ENCODE measurements at regions not wholly inside any gene's neighbourhood (a gene's known extent, or its start where the extent isn't known, plus 50 kb on each side); places are given as distances from the start of the nearest gene placed in this dataset.
"Not testable (repeated sequence)": the region's sequence is repeated elsewhere in the genome, so short reads cannot be mapped to it uniquely, and the experiment has no call there.

- 97% methylated on average over 4 of the region's 4 CpGs for WGBS
- Histone ChIP-seq H3K4me1 (ENCODE audit: control insufficient read depth in 2 of 2, insufficient read depth in 2 of 2, low read length in 2 of 2) (no peaks in the 10 kb centered on the region), H3K9me3 (ENCODE audit: control insufficient read depth in 2 of 2, insufficient read depth in 1 of 2, low read length in 1 of 2) (no peaks in the 10 kb centered on the region), H3K27ac (ENCODE audit: low read depth in 1 of 2, low read length in 1 of 2) (no peak overlapping the region), H3K4me3 (ENCODE audit: low read length in 2 of 2) (no peak overlapping the region), H3K36me3 (ENCODE audit: control insufficient read depth in 2 of 2, insufficient read depth in 2 of 2, low read length in 1 of 2) (no peaks in the 10 kb centered on the region), H3K27me3 (ENCODE audit: control insufficient read depth in 2 of 2, insufficient read depth in 1 of 2, low read length in 1 of 2) (no peaks in the 10 kb centered on the region)
- DNase-seq (ENCODE audit: low read depth in 6 of 9, low spot score in 9 of 9) = no peak
These were observed 51.9 kb upstream of the SPDL1 start for GRCh38 chr5:169531631-169532030.

DNA sequence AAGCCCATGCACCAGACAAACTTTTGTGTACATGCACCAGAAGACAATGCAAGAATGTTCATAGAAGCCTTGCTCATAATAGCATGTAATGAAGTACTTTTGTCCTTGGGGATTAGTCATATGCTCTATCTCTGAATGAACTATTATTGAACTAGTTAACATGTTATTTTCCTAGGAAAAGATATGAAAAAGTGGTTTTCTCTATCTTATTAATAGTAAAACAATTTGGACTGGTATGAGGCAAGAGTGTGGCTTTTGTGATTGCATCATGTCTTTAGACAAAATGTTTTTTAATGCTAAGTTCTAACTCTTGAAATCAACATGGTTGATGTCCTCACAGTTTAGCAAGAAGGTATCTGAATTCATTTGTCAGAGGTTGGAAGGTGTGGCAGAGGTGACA lies 55.7 kb upstream of the SPDL1 start:
- H3K4me1 ChIP-seq (ENCODE audit: control insufficient read depth in 2 of 2, insufficient read depth in 2 of 2, low read length in 2 of 2) = no peaks in the 10 kb centered on the region
- H3K27me3 ChIP-seq (ENCODE audit: control insufficient read depth in 2 of 2, insufficient read depth in 1 of 2, low read length in 1 of 2) = no peaks in the 10 kb centered on the region
- no peak for DNase-seq (ENCODE audit: low read depth in 6 of 9, low spot score in 9 of 9)
- H3K4me3 ChIP-seq (ENCODE audit: low read length in 2 of 2) = no peak overlapping the region
- no peaks in the 10 kb centered on the region for H3K36me3 ChIP-seq (ENCODE audit: control insufficient read depth in 2 of 2, insufficient read depth in 2 of 2, low read length in 1 of 2)
- H3K27ac ChIP-seq (ENCODE audit: low read depth in 1 of 2, low read length in 1 of 2) = no peak overlapping the region
- no peaks in the 10 kb centered on the region for H3K9me3 ChIP-seq (ENCODE audit: control insufficient read depth in 2 of 2, insufficient read depth in 1 of 2, low read length in 1 of 2)

DNA sequence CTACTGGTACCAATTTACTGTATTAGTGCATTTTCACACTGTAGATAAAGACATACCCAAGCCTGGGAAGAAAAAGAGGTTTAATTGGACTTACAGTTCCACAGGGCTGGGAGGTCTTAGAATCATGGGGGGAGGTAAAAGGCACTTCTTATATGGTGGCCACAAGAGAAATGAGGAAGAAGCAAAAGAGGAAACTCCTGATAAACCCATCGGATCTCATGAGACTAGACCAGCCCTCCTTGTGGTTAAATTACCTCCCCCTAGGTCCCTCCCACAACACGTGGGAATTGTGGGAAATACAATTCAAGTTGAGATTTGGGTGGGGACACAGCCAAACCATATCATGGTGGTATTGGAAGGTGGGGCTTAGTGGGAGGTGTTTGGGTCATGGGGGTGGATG lies 56.5 kb upstream of the SPDL1 start:
- Histone ChIP-seq H3K27me3 (ENCODE audit: control insufficient read depth in 2 of 2, insufficient read depth in 1 of 2, low read length in 1 of 2) (no peaks in the 10 kb centered on the region), H3K36me3 (ENCODE audit: control insufficient read depth in 2 of 2, insufficient read depth in 2 of 2, low read length in 1 of 2) (no peaks in the 10 kb centered on the region), H3K9me3 (ENCODE audit: control insufficient read depth in 2 of 2, insufficient read depth in 1 of 2, low read length in 1 of 2) (no peaks in the 10 kb centered on the region), H3K4me1 (ENCODE audit: control insufficient read depth in 2 of 2, insufficient read depth in 2 of 2, low read length in 2 of 2) (no peaks in the 10 kb centered on the region), H3K27ac (ENCODE audit: low read depth in 1 of 2, low read length in 1 of 2) (no peak overlapping the region), H3K4me3 (ENCODE audit: low read length in 2 of 2) (no peak overlapping the region)
- 16% methylated on average over 2 of the region's 2 CpGs for WGBS
- no peak for DNase-seq (ENCODE audit: low read depth in 6 of 9, low spot score in 9 of 9)

DNA sequence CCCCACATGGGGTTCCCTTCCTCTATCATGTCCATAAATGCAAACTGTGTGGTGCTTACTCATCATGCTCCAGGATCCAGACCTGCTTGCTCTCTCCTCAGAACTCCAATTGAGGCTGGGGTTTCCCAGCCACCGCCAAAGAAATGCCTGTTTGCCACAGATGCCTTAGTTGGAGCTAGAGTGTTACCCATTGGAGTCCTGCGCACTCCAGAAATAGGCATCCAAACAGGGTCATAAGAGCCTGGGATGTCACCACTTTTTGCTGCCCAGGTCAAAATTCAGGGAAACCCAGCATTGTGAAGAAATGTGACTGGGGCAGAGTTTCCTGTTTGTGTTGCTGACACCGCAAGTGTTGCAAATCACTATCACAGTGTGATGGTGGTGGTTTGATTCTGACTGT lies 60.7 kb upstream of the SPDL1 start:
- no peaks in the 10 kb centered on the region for H3K9me3 ChIP-seq (ENCODE audit: control insufficient read depth in 2 of 2, insufficient read depth in 1 of 2, low read length in 1 of 2)
- no peak overlapping the region for H3K27ac ChIP-seq (ENCODE audit: low read depth in 1 of 2, low read length in 1 of 2)
- no peak for DNase-seq (ENCODE audit: low read depth in 6 of 9, low spot score in 9 of 9)
- no peaks in the 10 kb centered on the region for H3K4me1 ChIP-seq (ENCODE audit: control insufficient read depth in 2 of 2, insufficient read depth in 2 of 2, low read length in 2 of 2)
- no peaks in the 10 kb centered on the region for H3K36me3 ChIP-seq (ENCODE audit: control insufficient read depth in 2 of 2, insufficient read depth in 2 of 2, low read length in 1 of 2)
- no peak overlapping the region for H3K4me3 ChIP-seq (ENCODE audit: low read length in 2 of 2)
- no peaks in the 10 kb centered on the region for H3K27me3 ChIP-seq (ENCODE audit: control insufficient read depth in 2 of 2, insufficient read depth in 1 of 2, low read length in 1 of 2)
- WGBS = 92% methylated on average over 3 of the region's 3 CpGs

- 79% methylated on average over 7 of the region's 7 CpGs for WGBS
- no peak overlapping the region for H3K27ac ChIP-seq (ENCODE audit: low read depth in 1 of 2, low read length in 1 of 2)
These were observed 62.1 kb upstream of the SPDL1 start for GRCh38 chr5:169521366-169521983.

DNA sequence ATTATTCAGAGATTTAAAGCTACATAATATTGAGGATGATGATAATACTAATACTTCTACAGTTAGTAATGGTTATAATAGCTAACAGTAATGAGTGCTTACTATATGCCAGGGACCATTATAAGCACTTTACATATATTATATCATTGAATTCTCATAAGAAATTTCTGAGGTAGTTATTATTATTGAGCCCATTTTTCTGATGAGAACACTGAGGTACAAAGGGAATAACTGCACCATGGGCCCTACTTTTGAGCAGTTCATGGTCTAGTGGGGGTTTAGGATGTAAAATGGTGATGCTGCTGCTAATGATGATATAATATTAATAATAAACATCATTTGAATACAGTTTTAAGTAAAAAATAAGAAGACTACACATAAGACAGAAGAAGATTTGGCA lies 64.2 kb upstream of the SPDL1 start:
- no peaks in the 10 kb centered on the region for H3K4me1 ChIP-seq (ENCODE audit: control insufficient read depth in 2 of 2, insufficient read depth in 2 of 2, low read length in 2 of 2)
- no peaks in the 10 kb centered on the region for H3K36me3 ChIP-seq (ENCODE audit: control insufficient read depth in 2 of 2, insufficient read depth in 2 of 2, low read length in 1 of 2)
- no peaks in the 10 kb centered on the region for H3K9me3 ChIP-seq (ENCODE audit: control insufficient read depth in 2 of 2, insufficient read depth in 1 of 2, low read length in 1 of 2)
- no peak for DNase-seq (ENCODE audit: low read depth in 6 of 9, low spot score in 9 of 9)
- no peaks in the 10 kb centered on the region for H3K27me3 ChIP-seq (ENCODE audit: control insufficient read depth in 2 of 2, insufficient read depth in 1 of 2, low read length in 1 of 2)
- no peak overlapping the region for H3K27ac ChIP-seq (ENCODE audit: low read depth in 1 of 2, low read length in 1 of 2)
- no peak overlapping the region for H3K4me3 ChIP-seq (ENCODE audit: low read length in 2 of 2)

More at GRCh38 chr5:169521366-169521983, 62.1 kb upstream of the SPDL1 start:
- Histone ChIP-seq H3K4me3 (ENCODE audit: low read length in 2 of 2) (no peak overlapping the region), H3K27me3 (ENCODE audit: control insufficient read depth in 2 of 2, insufficient read depth in 1 of 2, low read length in 1 of 2) (no peaks in the 10 kb centered on the region), H3K9me3 (ENCODE audit: control insufficient read depth in 2 of 2, insufficient read depth in 1 of 2, low read length in 1 of 2) (no peaks in the 10 kb centered on the region), H3K36me3 (ENCODE audit: control insufficient read depth in 2 of 2, insufficient read depth in 2 of 2, low read length in 1 of 2) (no peaks in the 10 kb centered on the region), H3K4me1 (ENCODE audit: control insufficient read depth in 2 of 2, insufficient read depth in 2 of 2, low read length in 2 of 2) (no peaks in the 10 kb centered on the region)
- no peak for DNase-seq (ENCODE audit: low read depth in 6 of 9, low spot score in 9 of 9)

- not testable (repeated sequence) for H3K4me1 ChIP-seq (ENCODE audit: control insufficient read depth in 2 of 2, insufficient read depth in 2 of 2, low read length in 2 of 2); H3K27ac ChIP-seq (ENCODE audit: low read depth in 1 of 2, low read length in 1 of 2); DNase-seq (ENCODE audit: low read depth in 6 of 9, low spot score in 9 of 9); H3K27me3 ChIP-seq (ENCODE audit: control insufficient read depth in 2 of 2, insufficient read depth in 1 of 2, low read length in 1 of 2); H3K9me3 ChIP-seq (ENCODE audit: control insufficient read depth in 2 of 2, insufficient read depth in 1 of 2, low read length in 1 of 2); H3K36me3 ChIP-seq (ENCODE audit: control insufficient read depth in 2 of 2, insufficient read depth in 2 of 2, low read length in 1 of 2); H3K4me3 ChIP-seq (ENCODE audit: low read length in 2 of 2)
These were observed 64.8 kb upstream of the SPDL1 start for GRCh38 chr5:169518779-169519178.

DNA sequence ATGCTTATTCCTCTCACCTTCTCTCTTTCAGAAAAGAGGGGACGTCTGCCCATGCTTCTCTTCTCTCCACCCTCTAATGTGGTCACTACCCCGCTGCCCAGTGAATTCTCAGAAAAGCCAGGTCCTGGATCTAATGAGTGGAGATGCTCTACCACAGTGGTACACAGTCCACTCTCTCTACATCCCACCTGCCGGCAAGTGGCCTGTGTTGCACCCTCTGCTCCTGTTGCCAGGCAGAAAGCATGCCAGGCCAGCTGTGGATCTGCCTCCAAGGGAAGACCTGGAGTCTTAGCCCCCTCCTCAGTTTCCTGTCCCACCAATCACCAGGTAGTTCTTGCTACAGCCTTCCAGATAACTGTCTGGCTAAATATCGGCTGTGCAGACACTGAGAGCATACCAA lies 71.2 kb upstream of the SPDL1 start:
- no peak overlapping the region for H3K4me3 ChIP-seq (ENCODE audit: low read length in 2 of 2)
- 91% methylated on average over 4 of the region's 4 CpGs for WGBS

DNA sequence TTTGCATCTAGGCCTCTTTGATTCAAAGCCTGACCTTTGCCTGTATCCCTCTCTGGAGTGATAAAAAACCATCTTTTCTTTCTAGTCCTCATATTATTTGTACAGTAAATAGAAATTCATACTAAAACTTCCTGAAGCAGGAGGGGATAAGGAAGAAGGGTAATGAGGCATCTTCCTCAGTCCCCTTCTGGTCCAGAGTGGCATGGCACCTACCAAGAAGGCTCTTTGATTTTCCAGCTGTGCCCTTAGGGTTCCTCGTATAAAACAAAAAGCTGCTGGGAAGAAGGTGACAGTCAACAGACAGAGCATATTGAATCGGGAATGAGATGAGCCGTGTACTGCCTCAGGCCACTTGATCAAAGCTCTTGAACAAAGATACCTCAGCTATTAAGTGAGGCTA lies 71.9 kb upstream of the SPDL1 start:
- H3K27ac ChIP-seq (ENCODE audit: low read depth in 1 of 2, low read length in 1 of 2) = no peak overlapping the region
- DNase-seq (ENCODE audit: low read depth in 6 of 9, low spot score in 9 of 9) = no peak
- no peaks in the 10 kb centered on the region for H3K36me3 ChIP-seq (ENCODE audit: control insufficient read depth in 2 of 2, insufficient read depth in 2 of 2, low read length in 1 of 2)
- H3K27me3 ChIP-seq (ENCODE audit: control insufficient read depth in 2 of 2, insufficient read depth in 1 of 2, low read length in 1 of 2) = no peaks in the 10 kb centered on the region
- no peaks in the 10 kb centered on the region for H3K9me3 ChIP-seq (ENCODE audit: control insufficient read depth in 2 of 2, insufficient read depth in 1 of 2, low read length in 1 of 2)
- no peak overlapping the region for H3K4me3 ChIP-seq (ENCODE audit: low read length in 2 of 2)
- no peaks in the 10 kb centered on the region for H3K4me1 ChIP-seq (ENCODE audit: control insufficient read depth in 2 of 2, insufficient read depth in 2 of 2, low read length in 2 of 2)
- WGBS = 92% methylated on average over 3 of the region's 3 CpGs

More for the DNA sequence above, 71.2 kb upstream of the SPDL1 start:
- Histone ChIP-seq H3K4me1 (ENCODE audit: control insufficient read depth in 2 of 2, insufficient read depth in 2 of 2, low read length in 2 of 2) (no peaks in the 10 kb centered on the region), H3K27me3 (ENCODE audit: control insufficient read depth in 2 of 2, insufficient read depth in 1 of 2, low read length in 1 of 2) (no peaks in the 10 kb centered on the region), H3K27ac (ENCODE audit: low read depth in 1 of 2, low read length in 1 of 2) (no peak overlapping the region), H3K36me3 (ENCODE audit: control insufficient read depth in 2 of 2, insufficient read depth in 2 of 2, low read length in 1 of 2) (no peaks in the 10 kb centered on the region), H3K9me3 (ENCODE audit: control insufficient read depth in 2 of 2, insufficient read depth in 1 of 2, low read length in 1 of 2) (no peaks in the 10 kb centered on the region)
- no peak for DNase-seq (ENCODE audit: low read depth in 6 of 9, low spot score in 9 of 9)

GRCh38 chr5:169507051-169507450 lies 76.5 kb upstream of the SPDL1 start:
- Histone ChIP-seq H3K4me1 (ENCODE audit: control insufficient read depth in 2 of 2, insufficient read depth in 2 of 2, low read length in 2 of 2) (no peaks in the 10 kb centered on the region), H3K27ac (ENCODE audit: low read depth in 1 of 2, low read length in 1 of 2) (no peak overlapping the region), H3K9me3 (ENCODE audit: control insufficient read depth in 2 of 2, insufficient read depth in 1 of 2, low read length in 1 of 2) (no peaks in the 10 kb centered on the region), H3K36me3 (ENCODE audit: control insufficient read depth in 2 of 2, insufficient read depth in 2 of 2, low read length in 1 of 2) (no peaks in the 10 kb centered on the region), H3K27me3 (ENCODE audit: control insufficient read depth in 2 of 2, insufficient read depth in 1 of 2, low read length in 1 of 2) (no peaks in the 10 kb centered on the region), H3K4me3 (ENCODE audit: low read length in 2 of 2) (no peak overlapping the region)
- DNase-seq (ENCODE audit: low read depth in 6 of 9, low spot score in 9 of 9) = no peak
- 79% methylated on average over 1 of the region's 1 CpG for WGBS

Data from thymus (tissue), 11 donors.